T-cell (primary cell): ENCODE measurements at regions not wholly inside any gene's neighbourhood (a gene's known extent, or its start where the extent isn't known, plus 50 kb on each side); places are given as distances from the start of the nearest gene placed in this dataset.
"Not testable (repeated sequence)": the region's sequence is repeated elsewhere in the genome, so short reads cannot be mapped to it uniquely, and the experiment has no call there.

Experiments used
- ATAC-seq, 4 experiments: fragments of 200-7000 bp in 3 of 4; fragments of 150-1000 bp in 1 of 4; cut with Tn5 transposase; replicated peaks in 1 of 4; 1 replicate in 3 of 4; 2 replicates in 1 of 4; pipeline ENCODE4 v1.10.0; 2021; ENCODE audit warnings: moderate library complexity in 3 of 4, mild to moderate bottlenecking in 2 of 4, moderate number of reproducible peaks in 1 of 4
- CTCF ChIA-PET, 2 donors: fragments of 300-600 bp; sonication (Branson Sonifier 250); formaldehyde crosslinking; loops; one replicate each; lab custom pipeline; 2022; ENCODE audit warnings: antibody characterized with exemption in 2 of 2; lab: Charles Lee
- POLR2A ChIA-PET, 2 donors: fragments of 300-600 bp; sonication (Branson Sonifier 250); formaldehyde crosslinking; loops; one replicate each; lab custom pipeline; 2022; ENCODE audit warnings: antibody characterized with exemption in 2 of 2; lab: Charles Lee
- DNase-seq, 35 experiments: peaks; one replicate each; pipeline versions ENCODE4 v3.0.0 to v3.0.0-alpha.2; 2013 to 2023
- H3K27ac ChIP-seq: one replicate; pipeline ENCODE4 v1.5.1; 2013; ENCODE audit warnings: low read length
- H3K27me3 ChIP-seq, 2 experiments: replicated peaks in 1 of 2; 1 replicate in 1 of 2; 2 replicates in 1 of 2; pipeline versions ENCODE4 v1.6.1 to v1.7.0; 2013; ENCODE audit warnings: low read length in 1 of 2, mixed read lengths in 1 of 2; ENCODE audit not compliant: control insufficient read depth in 2 of 2, insufficient read depth in 2 of 2; ENCODE audit errors: extremely low read depth in 1 of 2
- H3K36me3 ChIP-seq, 2 donors: 1 replicate in 1 of 2; 2 replicates in 1 of 2; pipeline versions ENCODE4 v1.6.1 to v1.7.0; 2013; ENCODE audit warnings: low read length in 1 of 2; ENCODE audit not compliant: control insufficient read depth in 2 of 2, insufficient read depth in 1 of 2; ENCODE audit errors: extremely low read depth in 1 of 2
- H3K4me1 ChIP-seq, 2 experiments: 1 replicate in 1 of 2; 2 replicates in 1 of 2; pipeline versions ENCODE4 v1.6.1 to v1.7.0; 2013; ENCODE audit warnings: low read length in 2 of 2, mixed read lengths in 1 of 2; ENCODE audit not compliant: insufficient read depth in 2 of 2, control insufficient read depth in 1 of 2; ENCODE audit errors: extremely low read depth in 1 of 2
- H3K4me3 ChIP-seq, 2 donors: 1 replicate in 1 of 2; 2 replicates in 1 of 2; pipeline versions ENCODE4 v1.5.1 to v1.7.0; 2013; ENCODE audit warnings: mild to moderate bottlenecking in 2 of 2, low read length in 1 of 2, moderate library complexity in 1 of 2; ENCODE audit not compliant: control insufficient read depth in 1 of 2; ENCODE audit errors: extremely low read depth in 1 of 2
- H3K9me3 ChIP-seq: 2 replicates; pipeline ENCODE4 v1.7.0; 2013
- H3K27ac Mint-ChIP-seq, 2 donors: one replicate each; pipeline ENCODE4 v1.8.0; 2020 to 2021; ENCODE audit warnings: mild to moderate bottlenecking in 2 of 2, mixed read lengths in 2 of 2
- H3K27me3 Mint-ChIP-seq, 2 donors: one replicate each; pipeline ENCODE4 v1.8.0; 2021 to 2022; ENCODE audit warnings: mixed read lengths in 2 of 2
- H3K36me3 Mint-ChIP-seq: one replicate; pipeline ENCODE4 v1.8.0; 2021; ENCODE audit warnings: mixed read lengths
- H3K4me1 Mint-ChIP-seq, 3 donors: one replicate each; pipeline ENCODE4 v1.8.0; 2020 to 2022; ENCODE audit warnings: mixed read lengths in 3 of 3, mild to moderate bottlenecking in 1 of 3
- H3K4me3 Mint-ChIP-seq, 3 donors: one replicate each; pipeline ENCODE4 v1.8.0; 2020 to 2022; ENCODE audit warnings: mild to moderate bottlenecking in 3 of 3, mixed read lengths in 3 of 3, moderate library complexity in 3 of 3
- H3K9me3 Mint-ChIP-seq, 3 donors: one replicate each; pipeline ENCODE4 v1.8.0; 2020 to 2022; ENCODE audit warnings: mixed read lengths in 3 of 3
- WGBS: methylation state at CpG from one replicate; pipeline ENCODE4 v1.1.5; 2013; ENCODE audit warnings: missing lambda C conversion rate; ENCODE audit not compliant: insufficient coverage; 5-methylcytosine and 5-hydroxymethylcytosine counted together

DNA sequence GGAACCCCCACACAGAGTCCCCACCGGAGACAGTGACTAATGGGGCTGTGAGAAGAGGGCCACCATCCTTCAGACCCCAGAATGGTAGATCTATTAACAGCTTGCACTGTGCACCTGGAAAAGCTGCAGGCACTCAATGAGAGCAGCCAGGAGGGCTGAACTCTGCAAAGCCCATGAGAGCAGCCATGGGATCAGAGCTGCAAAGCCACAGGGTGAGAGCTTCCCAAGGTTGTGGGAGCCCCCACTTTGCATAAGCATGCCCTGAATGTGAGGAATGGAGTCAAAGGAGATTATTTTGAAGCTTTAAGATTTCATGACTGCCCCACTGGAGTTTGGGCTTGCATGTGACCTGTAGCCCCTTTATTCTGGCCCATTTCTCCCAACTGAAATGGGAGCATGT is 500.9 kb downstream of the GOLGA6L6 start:
- H3K27ac Mint-ChIP-seq, H3K27ac ChIP-seq, H3K9me3 Mint-ChIP-seq, DNase-seq, CTCF ChIA-PET, POLR2A ChIA-PET, H3K4me3 ChIP-seq, ATAC-seq, H3K9me3 ChIP-seq, H3K4me3 Mint-ChIP-seq, H3K4me1 Mint-ChIP-seq, H3K36me3 Mint-ChIP-seq, H3K4me1 ChIP-seq, H3K36me3 ChIP-seq, H3K27me3 ChIP-seq, H3K27me3 Mint-ChIP-seq: not testable (repeated sequence)
- WGBS: no CpG with 5 or more reads among the region's 1 CpG

DNA sequence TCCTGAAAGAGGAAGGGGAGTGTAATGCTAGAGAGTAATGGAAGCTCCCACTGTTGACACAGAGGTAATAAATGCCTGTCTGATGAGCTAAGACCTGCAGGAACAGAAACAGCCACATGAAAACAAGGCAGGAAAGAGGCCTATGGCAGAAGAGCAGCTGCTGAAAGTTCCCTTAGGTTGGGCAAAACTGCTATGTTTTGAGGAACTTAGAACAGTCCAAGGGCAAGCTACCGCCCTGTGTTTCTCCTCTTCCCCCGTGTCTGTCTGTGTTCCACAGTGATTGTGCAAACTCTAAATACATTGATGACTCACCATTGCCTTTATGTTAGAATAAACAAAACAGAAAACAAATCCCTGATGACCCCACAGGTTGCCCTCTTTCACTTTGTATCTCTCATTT is 516.6 kb downstream of the GOLGA6L6 start:
- ATAC-seq, H3K4me3 ChIP-seq, H3K4me1 ChIP-seq, H3K27ac Mint-ChIP-seq, CTCF ChIA-PET, DNase-seq, POLR2A ChIA-PET, H3K36me3 ChIP-seq, H3K27me3 Mint-ChIP-seq, H3K27ac ChIP-seq, H3K27me3 ChIP-seq, H3K4me3 Mint-ChIP-seq, H3K9me3 ChIP-seq, H3K4me1 Mint-ChIP-seq, H3K9me3 Mint-ChIP-seq, H3K36me3 Mint-ChIP-seq: not testable (repeated sequence)
- WGBS: no CpG with 5 or more reads among the region's 2 CpGs

DNA sequence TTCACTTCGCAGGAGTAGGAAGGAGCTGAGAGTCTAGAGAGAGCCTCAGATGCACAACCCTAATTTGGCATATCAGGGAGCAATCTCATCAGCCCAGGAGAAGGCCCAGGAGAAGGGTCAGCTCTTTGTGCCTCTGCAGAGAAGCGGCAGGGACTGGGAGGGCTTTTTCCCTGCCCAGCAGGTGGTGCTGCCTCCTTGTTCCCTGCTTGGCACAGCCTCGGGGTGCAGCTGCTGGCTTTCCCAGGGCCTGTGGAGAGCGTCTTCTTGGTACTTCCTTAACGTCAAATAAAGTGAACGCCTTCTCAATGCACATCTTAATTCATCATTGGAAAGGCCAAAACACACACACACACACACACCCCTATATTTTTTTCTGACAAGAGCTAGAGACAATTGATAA is 519.3 kb downstream of the GOLGA6L6 start:
- H3K27ac Mint-ChIP-seq, H3K27ac ChIP-seq, H3K27me3 Mint-ChIP-seq, H3K4me3 Mint-ChIP-seq, CTCF ChIA-PET, H3K4me1 Mint-ChIP-seq, POLR2A ChIA-PET, H3K4me3 ChIP-seq, H3K9me3 ChIP-seq, H3K36me3 ChIP-seq, H3K36me3 Mint-ChIP-seq, H3K27me3 ChIP-seq, H3K9me3 Mint-ChIP-seq, H3K4me1 ChIP-seq, ATAC-seq, DNase-seq: not testable (repeated sequence)
- no CpG with 5 or more reads among the region's 6 CpGs for WGBS

DNA sequence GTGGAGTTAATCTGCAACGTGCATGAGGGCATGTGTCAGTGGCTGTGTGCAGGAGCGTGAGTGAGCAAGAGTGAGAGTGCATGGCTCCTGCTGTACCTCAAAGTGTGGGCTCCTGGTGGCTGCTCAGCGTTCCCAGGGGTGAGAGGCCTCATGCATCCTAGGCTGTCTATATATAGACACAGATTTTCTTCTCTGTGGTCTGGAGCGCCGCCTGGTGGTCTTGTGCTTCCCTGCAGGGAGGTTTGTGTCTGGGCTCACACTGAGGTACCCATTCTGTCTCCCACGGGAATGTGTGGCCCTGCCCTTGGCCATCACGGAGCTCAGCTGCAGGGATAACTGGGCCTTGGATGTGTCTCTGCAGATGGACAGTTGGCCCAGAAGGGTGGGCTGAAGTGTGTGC is 520.2 kb downstream of the GOLGA6L6 start:
- H3K36me3 ChIP-seq, ATAC-seq, H3K9me3 Mint-ChIP-seq, CTCF ChIA-PET, H3K4me1 Mint-ChIP-seq, H3K36me3 Mint-ChIP-seq, H3K4me3 Mint-ChIP-seq, POLR2A ChIA-PET, H3K9me3 ChIP-seq, H3K4me1 ChIP-seq, H3K27ac Mint-ChIP-seq, DNase-seq, H3K27ac ChIP-seq, H3K27me3 ChIP-seq, H3K4me3 ChIP-seq, H3K27me3 Mint-ChIP-seq: not testable (repeated sequence)
- no CpG with 5 or more reads among the region's 7 CpGs for WGBS

DNA sequence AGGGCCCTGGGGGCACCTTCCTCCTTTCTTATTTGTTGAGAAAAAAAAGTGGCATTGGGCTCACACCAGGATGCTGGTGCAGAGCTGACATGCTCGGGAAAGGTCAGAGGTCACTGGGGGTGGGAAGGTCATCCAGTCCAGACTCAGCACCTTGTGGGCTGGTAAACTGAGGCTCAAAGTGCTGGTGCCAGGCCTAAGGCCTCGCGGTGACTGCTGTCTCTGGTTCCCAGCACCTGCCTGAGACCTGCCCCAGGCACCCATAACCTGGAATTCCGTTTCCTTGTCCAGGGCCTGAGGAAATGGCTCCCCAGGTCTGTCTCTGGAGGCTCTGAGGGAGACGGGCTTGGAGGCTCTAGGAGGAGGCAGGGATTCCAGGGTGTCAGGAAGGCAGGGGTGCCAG is 521.0 kb downstream of the GOLGA6L6 start:
- H3K4me1 Mint-ChIP-seq, H3K36me3 Mint-ChIP-seq, POLR2A ChIA-PET, H3K27me3 ChIP-seq, H3K27ac ChIP-seq, H3K4me1 ChIP-seq, H3K4me3 ChIP-seq, H3K9me3 ChIP-seq, DNase-seq, H3K27me3 Mint-ChIP-seq, H3K36me3 ChIP-seq, H3K4me3 Mint-ChIP-seq, H3K9me3 Mint-ChIP-seq, H3K27ac Mint-ChIP-seq, ATAC-seq, CTCF ChIA-PET: not testable (repeated sequence)
- WGBS: no CpG with 5 or more reads among the region's 5 CpGs

DNA sequence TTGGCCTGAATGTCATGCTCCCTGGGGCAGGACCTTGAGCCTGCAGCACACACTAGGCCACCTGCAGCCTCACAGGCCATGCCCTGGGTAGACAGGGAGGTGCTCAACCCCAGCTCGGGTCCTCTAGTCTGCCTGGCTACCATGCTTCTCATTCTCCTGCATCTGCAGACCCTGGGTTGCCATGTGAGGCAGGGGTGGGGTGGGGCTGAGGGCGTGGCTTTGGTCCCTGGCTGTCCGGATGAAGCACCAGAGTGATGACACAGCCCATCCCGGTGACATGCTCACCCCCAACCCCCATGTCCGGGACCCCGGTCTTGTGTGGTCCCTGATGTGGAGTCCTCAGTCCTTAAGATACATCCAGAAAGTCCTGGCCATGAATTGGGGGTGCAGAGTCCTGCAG is 521.8 kb downstream of the GOLGA6L6 start:
- H3K27ac ChIP-seq, H3K4me1 Mint-ChIP-seq, H3K27ac Mint-ChIP-seq, H3K27me3 Mint-ChIP-seq, ATAC-seq, H3K4me3 Mint-ChIP-seq, H3K4me3 ChIP-seq, POLR2A ChIA-PET, H3K36me3 ChIP-seq, H3K9me3 ChIP-seq, H3K36me3 Mint-ChIP-seq, H3K9me3 Mint-ChIP-seq, H3K4me1 ChIP-seq, DNase-seq, H3K27me3 ChIP-seq, CTCF ChIA-PET: not testable (repeated sequence)
- WGBS: no CpG with 5 or more reads among the region's 6 CpGs

DNA sequence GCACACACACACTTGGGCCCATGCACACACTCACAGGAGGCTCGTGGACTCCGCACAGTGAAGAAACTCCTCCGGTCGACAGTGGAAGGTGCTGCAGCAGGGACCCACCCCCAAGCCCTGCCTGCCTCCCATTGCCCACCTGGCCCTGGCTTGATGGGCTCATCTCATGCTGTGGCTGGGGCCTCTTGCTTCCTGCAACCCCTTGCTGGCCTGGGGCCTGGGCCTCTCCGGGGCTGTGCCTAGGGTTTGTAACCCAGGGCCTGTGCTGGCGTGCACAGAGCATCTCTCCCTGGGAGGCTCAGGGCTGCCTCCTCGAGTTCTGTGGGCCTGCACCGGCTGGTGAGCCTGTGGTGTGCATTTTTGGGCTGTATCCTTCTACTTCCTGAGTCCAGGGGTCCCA is 524.0 kb downstream of the GOLGA6L6 start:
- H3K4me3 Mint-ChIP-seq, H3K27me3 ChIP-seq, POLR2A ChIA-PET, H3K4me1 ChIP-seq, ATAC-seq, CTCF ChIA-PET, H3K36me3 ChIP-seq, H3K4me1 Mint-ChIP-seq, H3K27ac Mint-ChIP-seq, H3K9me3 ChIP-seq, H3K36me3 Mint-ChIP-seq, H3K27ac ChIP-seq, H3K27me3 Mint-ChIP-seq, DNase-seq, H3K4me3 ChIP-seq, H3K9me3 Mint-ChIP-seq: not testable (repeated sequence)
- no CpG with 5 or more reads among the region's 8 CpGs for WGBS
